HEK293T (cell line): ENCODE measurements at regions not wholly inside any gene's neighbourhood (a gene's known extent, or its start where the extent isn't known, plus 50 kb on each side); places are given as distances from the start of the nearest gene placed in this dataset.

Experiments
- BHLHE40 ChIP-seq: fragments of 450-650 bp; IDR thresholded peaks from 2 replicates; pipeline ENCODE4 v1.6.1; 2016; ENCODE audit warnings: mild to moderate bottlenecking, moderate library complexity, borderline replicate concordance
- FOXK2 ChIP-seq: fragments of 450-650 bp; IDR thresholded peaks from 2 replicates; pipeline ENCODE4 v1.6.1; 2016; ENCODE audit warnings: mild to moderate bottlenecking
- FOXM1 ChIP-seq: fragments of 450-650 bp; IDR thresholded peaks from 2 replicates; pipeline ENCODE4 v1.6.1; 2017; ENCODE audit warnings: mild to moderate bottlenecking, borderline replicate concordance
- HDGF ChIP-seq: fragments of 450-650 bp; IDR thresholded peaks from 2 replicates; pipeline ENCODE4 v1.6.1; 2017; ENCODE audit warnings: antibody characterized with exemption, borderline replicate concordance
- SP1 ChIP-seq: fragments of 450-650 bp; IDR thresholded peaks from 2 replicates; pipeline ENCODE4 v1.6.1; 2017
- ZNF384 ChIP-seq: fragments of 450-650 bp; IDR thresholded peaks from 2 replicates; pipeline ENCODE4 v1.6.1; 2016

- TF ChIP-seq ZNF384 (no peak), BHLHE40 (no peak), HDGF (no peak), FOXK2 (no peak), SP1 (no peak), FOXM1 (no peak)
Measured at GRCh38 chr2:6773694-6774044, 92.0 kb downstream of the CMPK2 start.
